ENCODE measurements at regions not wholly inside any gene's neighbourhood (a gene's known extent, or its start where the extent isn't known, plus 50 kb on each side); places are given as distances from the start of the nearest gene placed in this dataset.

- peaks cover 4% of the 10 kb centered on the region for H3K9me3 ChIP-seq (replicated peaks; ENCODE audit: control insufficient read depth, insufficient read depth, low read length)
- TF ChIP-seq MAX (IDR thresholded peaks at IDR 0.05; ENCODE audit: insufficient read depth, insufficient read length) (no peak), CTCF (IDR thresholded peaks at IDR 0.05; ENCODE audit: extremely low read depth in 1 of 2, insufficient read depth in 1 of 2, low read depth in 1 of 2, low read length in 2 of 2) (no peak), GATA2 (IDR thresholded peaks at IDR 0.05; ENCODE audit: insufficient read depth, insufficient read length, low read depth, low read length) (no peak), POLR2AphosphoS5 (IDR thresholded peaks at IDR 0.05; ENCODE audit: insufficient read depth, low read depth, low read length) (no peak), POLR2A (IDR thresholded peaks at IDR 0.05; ENCODE audit: low read depth, low read length) (no peak), JUN (IDR thresholded peaks at IDR 0.05; ENCODE audit: borderline replicate concordance, insufficient read depth, insufficient read length, low read depth) (no peak), EZH2 (IDR thresholded peaks at IDR 0.05; ENCODE audit: borderline replicate concordance, low read depth, low read length, severe bottlenecking) (no peak)
- no peaks in the 10 kb centered on the region for H3K36me3 ChIP-seq (ENCODE audit: control insufficient read depth in 2 of 2, extremely low read depth in 1 of 2, insufficient read depth in 2 of 2, low read length in 2 of 2)
- H3K9me1 ChIP-seq (replicated peaks; ENCODE audit: control insufficient read depth, extremely low read depth, insufficient read depth, low read length): no peaks in the 10 kb centered on the region
- no peaks in the 10 kb centered on the region for H4K20me1 ChIP-seq (replicated peaks; ENCODE audit: control insufficient read depth, extremely low read depth, insufficient read depth, low read length)
- intact Hi-C loops (cut with micrococcal nuclease) (no loop called here), dilution Hi-C loops (cut with MboI; ENCODE audit: extremely low pct_ligation_motif_present, low sequenced_read_pairs) (no loop called here)
- no peak overlapping the region for H3K9ac ChIP-seq (replicated peaks; ENCODE audit: extremely low read depth, insufficient read depth, low read length)
- FAIRE-seq (no peak), DNase-seq (ENCODE audit: low read depth, low spot score) (no peak)
- no peak overlapping the region for H3K4me3 ChIP-seq (replicated peaks in 1 of 3; ENCODE audit: insufficient read depth in 1 of 3, low read depth in 1 of 3, low read length in 3 of 3)
- POLR2A ChIA-PET: no interaction called here
- no peaks in the 10 kb centered on the region for H3K27me3 ChIP-seq (ENCODE audit: control insufficient read depth in 2 of 2, insufficient read depth in 2 of 2, low read length in 2 of 2)
- no peak overlapping the region for H3K4me2 ChIP-seq (ENCODE audit: insufficient read depth, low read length)
- no peak overlapping the region for H3K27ac ChIP-seq (ENCODE audit: insufficient read depth, low read depth, low read length)
- H3K4me1 ChIP-seq (ENCODE audit: control insufficient read depth, extremely low read depth, insufficient read depth, low read length): no peaks in the 10 kb centered on the region
- CTCF ChIA-PET: no interaction called here
- no TSS peak for BruUV-seq (replicated peaks)
- no peaks in the 10 kb centered on the region for H3K79me2 ChIP-seq (ENCODE audit: control insufficient read depth, insufficient read depth, low read length)
- H2AFZ ChIP-seq (ENCODE audit: low read depth, low read length): no peak overlapping the region
Measured at GRCh38 chr21:25054689-25055088, 552.6 kb downstream of the MRPL39 start.

Measured in endothelial cell of umbilical vein (primary cell).